HG02571 (cell line): ENCODE measurements at regions not wholly inside any gene's neighbourhood (a gene's known extent, or its start where the extent isn't known, plus 50 kb on each side); places are given as distances from the start of the nearest gene placed in this dataset.
"Not testable (repeated sequence)": the region's sequence is repeated elsewhere in the genome, so short reads cannot be mapped to it uniquely, and the experiment has no call there.

ENCODE experiments used
- ATAC-seq: cut with Tn5 transposase; IDR thresholded peaks from one replicate; pipeline ENCODE4 v1.9.1; 2021; ENCODE audit warnings: mild to moderate bottlenecking, moderate library complexity; ENCODE audit not compliant: unreplicated experiment

GRCh38 chrX:129361576-129361975 lies 161.7 kb downstream of the SMARCA1 start:
- ATAC-seq = no peak

- ATAC-seq = peak; percentile 91
Measured at GRCh38 chrX:129360175-129360574, 163.1 kb downstream of the SMARCA1 start.

DNA sequence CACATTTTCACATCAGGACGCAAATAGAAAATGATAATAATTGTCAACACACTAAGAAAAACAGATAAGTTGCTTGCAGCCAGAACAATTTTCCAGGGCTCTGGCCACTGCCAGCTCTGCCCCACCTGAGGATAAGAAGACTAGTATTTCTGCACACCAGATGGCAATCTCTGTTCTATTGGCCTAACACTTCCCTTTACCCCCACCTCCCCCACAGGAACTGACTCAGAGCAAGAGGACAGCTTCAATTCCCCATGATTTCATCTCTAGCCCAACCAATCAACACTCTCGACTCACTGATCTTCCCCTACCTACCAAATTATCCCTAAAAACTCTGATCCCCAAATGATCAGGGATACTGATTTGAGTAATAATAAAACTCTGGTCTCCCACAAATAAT lies 164.0 kb downstream of the SMARCA1 start:
- no peak for ATAC-seq

- ATAC-seq = not testable (repeated sequence)
Measured at GRCh38 chrX:129357428-129357827, 165.9 kb downstream of the SMARCA1 start.

DNA sequence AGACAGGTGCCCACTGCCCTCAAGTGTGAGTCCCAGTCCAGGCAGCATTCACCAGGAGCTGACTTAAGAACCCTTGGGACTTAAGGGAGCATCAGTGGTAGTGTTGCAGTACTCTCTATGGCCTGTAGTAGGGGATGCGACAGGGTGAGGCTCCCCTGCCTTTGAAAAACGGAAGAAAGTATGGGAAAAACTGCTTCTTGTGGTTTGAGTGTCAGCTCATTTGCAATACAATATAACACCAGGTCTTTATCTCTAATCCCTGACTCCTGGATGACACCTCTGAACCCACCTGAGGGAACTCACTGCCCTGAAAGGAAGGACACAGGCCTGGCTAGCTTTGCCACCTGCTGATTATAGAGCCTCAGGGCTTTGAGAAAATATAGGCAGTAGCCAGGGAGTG lies 176.0 kb downstream of the SMARCA1 start:
- ATAC-seq = no peak

- ATAC-seq = no peak
Measured at GRCh38 chrX:129346574-129346973, 176.7 kb downstream of the SMARCA1 start.

GRCh38 chrX:129337264-129337663 lies 186.0 kb downstream of the SMARCA1 start:
- ATAC-seq = not testable (repeated sequence)

- ATAC-seq = no peak
Measured at GRCh38 chrX:129323115-129323514, 200.2 kb downstream of the SMARCA1 start.

- no peak for ATAC-seq
Measured at GRCh38 chrX:129318375-129318774, 204.9 kb downstream of the SMARCA1 start.

DNA sequence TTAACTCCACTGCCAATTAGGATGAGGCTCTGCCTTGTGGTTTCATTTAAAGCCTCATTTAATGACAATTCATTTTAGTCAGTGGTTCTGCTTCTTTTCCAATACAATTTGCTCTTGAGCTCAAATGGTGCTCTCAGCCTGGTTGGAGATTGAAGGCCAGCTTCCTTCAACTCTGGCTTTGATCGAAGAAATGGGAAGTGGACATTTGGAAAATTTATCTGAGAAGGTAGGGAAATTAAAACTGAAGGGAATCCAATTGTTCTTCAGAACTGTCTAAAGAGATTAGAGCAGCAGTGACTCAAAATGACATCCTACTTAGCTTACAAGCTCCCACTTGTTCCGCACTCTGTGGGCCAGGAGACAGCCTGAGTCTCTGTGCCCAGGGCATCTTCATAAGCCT lies 206.8 kb downstream of the SMARCA1 start:
- ATAC-seq = no peak

GRCh38 chrX:129310000-129310399 lies 213.3 kb downstream of the SMARCA1 start:
- no peak for ATAC-seq

DNA sequence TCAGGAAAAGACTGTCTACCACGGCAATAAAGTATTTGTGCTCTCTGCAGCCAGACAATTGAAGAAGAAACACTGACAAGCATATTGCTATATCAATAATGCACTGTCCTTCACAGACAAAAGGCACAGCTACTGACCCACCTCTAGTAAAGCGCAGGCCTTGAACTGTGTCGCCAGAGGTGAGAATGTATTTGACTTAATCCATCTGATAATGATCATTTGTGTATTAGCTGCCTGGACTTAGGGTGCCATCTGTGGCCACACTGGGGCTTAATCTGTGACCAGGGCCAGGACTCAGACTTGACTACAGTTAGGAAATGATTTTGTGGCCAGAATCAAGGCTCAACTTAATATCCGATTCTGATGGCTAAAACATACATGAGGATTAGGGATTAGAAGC lies 260.4 kb downstream of the SMARCA1 start:
- no peak for ATAC-seq

DNA sequence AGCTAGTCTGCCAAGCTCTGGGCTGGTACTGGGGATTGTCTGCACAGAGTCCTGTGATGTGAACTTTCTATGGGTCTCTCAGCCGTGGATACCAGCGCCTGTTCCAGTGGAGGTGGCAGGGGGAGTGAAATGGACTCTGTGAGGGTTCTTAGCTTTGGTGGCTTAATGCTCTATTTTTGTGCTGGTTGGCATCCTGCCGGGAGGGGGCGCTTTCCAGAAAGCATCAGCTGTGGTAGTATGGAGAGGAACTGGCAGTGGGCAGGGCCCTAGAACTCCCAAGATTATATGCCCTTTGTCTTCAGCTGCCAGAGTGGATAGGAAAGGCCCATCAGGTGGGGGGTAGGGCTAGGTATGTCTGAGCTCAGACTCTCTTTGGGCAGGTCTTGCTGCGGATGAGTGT lies 267.8 kb downstream of the SMARCA1 start:
- not testable (repeated sequence) for ATAC-seq

DNA sequence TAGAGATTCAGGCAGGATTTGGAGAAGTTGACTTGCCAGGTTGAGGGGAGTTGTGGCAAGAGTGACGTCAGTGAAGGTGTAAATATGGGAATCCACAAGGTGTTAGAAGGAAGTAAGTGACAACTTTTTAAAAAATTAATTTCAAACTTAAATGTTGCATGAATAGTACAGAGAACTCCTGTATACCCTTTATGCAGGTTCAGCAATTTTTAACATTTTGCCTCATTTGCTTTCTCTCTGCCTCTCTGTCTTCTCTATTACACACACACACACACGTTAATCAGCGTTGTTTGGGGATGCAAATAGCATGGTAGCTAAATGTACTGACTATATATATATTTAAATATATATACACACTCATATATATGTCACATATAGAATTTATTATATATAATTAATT lies 273.7 kb downstream of the SMARCA1 start:
- ATAC-seq = no peak

- ATAC-seq = no peak
Measured at GRCh38 chrX:129247642-129248041, 275.6 kb downstream of the SMARCA1 start.

GRCh38 chrX:129239371-129239770 lies 283.9 kb downstream of the SMARCA1 start:
- ATAC-seq = no peak

- no peak for ATAC-seq
Measured at GRCh38 chrX:129238011-129238410, 285.3 kb downstream of the SMARCA1 start.

- ATAC-seq = no peak
Measured at GRCh38 chrX:129235903-129236302, 287.4 kb downstream of the SMARCA1 start.

DNA sequence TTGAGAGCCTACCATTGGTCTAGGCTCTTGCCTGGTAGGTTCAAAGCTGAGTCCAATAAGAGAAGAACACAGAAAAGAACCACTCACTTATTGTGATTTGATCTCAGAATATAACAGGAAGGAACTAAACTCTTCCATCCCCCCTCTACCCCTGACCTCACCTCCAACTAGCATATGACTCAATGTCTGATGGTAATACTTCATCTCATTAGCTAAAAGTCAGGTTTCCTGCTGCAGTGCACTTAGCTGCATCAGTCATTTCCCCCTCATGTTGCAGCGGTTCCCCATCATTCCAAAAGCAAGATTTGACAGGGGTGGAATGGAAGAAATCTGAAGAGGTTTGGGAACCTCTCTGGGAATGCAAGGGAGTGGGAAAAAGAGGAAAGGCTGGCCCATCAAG lies 289.5 kb downstream of the SMARCA1 start:
- no peak for ATAC-seq

- no peak for ATAC-seq
Measured at GRCh38 chrX:129230850-129231512, 292.3 kb downstream of the SMARCA1 start.

DNA sequence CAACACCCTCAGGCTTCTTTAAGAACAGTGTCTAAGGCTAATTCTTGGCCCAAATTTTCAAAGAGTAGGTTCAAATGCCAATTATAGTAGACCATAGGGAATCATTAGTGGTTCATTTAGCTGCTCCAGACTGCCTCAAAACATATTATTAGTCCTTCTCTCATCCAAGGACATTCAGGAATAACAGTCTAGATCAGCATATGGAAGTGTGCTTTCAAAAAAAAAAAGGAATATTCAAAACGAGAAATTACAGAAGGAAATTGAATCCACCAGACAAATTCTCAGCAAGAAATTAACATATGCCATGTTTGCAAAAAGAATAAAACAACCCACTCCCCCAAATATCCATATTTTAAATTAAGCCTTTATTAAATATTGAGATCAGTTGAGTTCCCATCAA lies 293.1 kb downstream of the SMARCA1 start:
- no peak for ATAC-seq

GRCh38 chrX:129227366-129227765 lies 295.9 kb downstream of the SMARCA1 start:
- no peak for ATAC-seq

GRCh38 chrX:129193357-129193756 lies 329.9 kb downstream of the SMARCA1 start:
- no peak for ATAC-seq
